ENCODE measurements at regions not wholly inside any gene's neighbourhood (a gene's known extent, or its start where the extent isn't known, plus 50 kb on each side); places are given as distances from the start of the nearest gene placed in this dataset.

DNA sequence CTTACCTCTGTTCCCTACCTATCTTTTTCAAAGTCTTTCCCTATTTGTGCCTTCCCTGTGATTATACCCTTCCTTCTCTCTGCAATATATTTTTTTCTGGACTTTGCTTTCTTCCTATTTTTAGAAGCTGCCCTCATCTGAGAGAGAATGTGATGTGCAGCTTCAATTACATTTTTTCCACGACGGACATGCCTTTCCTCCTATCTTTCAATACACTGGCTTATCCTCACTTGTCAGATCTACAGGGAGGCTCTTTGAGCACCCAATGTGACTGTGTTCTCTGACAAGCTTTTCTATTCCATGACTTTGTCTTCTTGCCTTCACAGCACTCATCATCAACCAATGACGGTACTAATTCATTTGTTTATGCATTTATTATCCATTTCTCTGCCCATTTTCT, 227.9 kb upstream of the CLINT1 start:
- no peak for DNase-seq
- intact Hi-C loops (cut with micrococcal nuclease), result no loop called here
- TF ChIP-seq, protein P1, sequence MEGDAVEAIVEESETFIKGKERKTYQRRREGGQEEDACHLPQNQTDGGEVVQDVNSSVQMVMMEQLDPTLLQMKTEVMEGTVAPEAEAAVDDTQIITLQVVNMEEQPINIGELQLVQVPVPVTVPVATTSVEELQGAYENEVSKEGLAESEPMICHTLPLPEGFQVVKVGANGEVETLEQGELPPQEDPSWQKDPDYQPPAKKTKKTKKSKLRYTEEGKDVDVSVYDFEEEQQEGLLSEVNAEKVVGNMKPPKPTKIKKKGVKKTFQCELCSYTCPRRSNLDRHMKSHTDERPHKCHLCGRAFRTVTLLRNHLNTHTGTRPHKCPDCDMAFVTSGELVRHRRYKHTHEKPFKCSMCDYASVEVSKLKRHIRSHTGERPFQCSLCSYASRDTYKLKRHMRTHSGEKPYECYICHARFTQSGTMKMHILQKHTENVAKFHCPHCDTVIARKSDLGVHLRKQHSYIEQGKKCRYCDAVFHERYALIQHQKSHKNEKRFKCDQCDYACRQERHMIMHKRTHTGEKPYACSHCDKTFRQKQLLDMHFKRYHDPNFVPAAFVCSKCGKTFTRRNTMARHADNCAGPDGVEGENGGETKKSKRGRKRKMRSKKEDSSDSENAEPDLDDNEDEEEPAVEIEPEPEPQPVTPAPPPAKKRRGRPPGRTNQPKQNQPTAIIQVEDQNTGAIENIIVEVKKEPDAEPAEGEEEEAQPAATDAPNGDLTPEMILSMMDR (IDR thresholded peaks at IDR 0.05; ENCODE audit: borderline replicate concordance), result no peak

DNA sequence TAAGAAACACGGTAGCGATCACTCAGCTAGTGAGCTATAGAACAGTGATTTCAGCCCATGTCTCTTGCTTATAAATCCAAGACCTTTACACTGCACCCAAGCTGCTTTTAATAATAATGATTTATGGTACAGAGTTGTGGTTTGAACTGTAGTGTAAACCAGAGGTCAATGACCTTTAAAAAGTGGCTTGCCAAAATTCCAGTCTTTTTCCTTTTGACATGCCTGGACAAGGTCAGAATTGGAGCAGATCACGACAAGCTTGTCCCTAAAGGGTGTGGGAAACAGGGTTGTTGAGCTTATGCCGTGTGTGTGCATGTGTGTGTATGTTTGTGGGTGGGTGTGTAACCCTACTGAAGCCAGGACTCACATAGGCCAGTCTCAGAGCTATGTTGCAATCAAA, 225.3 kb upstream of the CLINT1 start:
- TF ChIP-seq, protein P1 (IDR thresholded peaks at IDR 0.05; ENCODE audit: borderline replicate concordance), result no peak
- DNase-seq, result no peak
- Histone ChIP-seq H3K27ac (replicated peaks) (no peak overlapping the region), H3K27me3 (ENCODE audit: low read depth) (no peaks in the 10 kb centered on the region), H3K4me1 (peaks cover 7% of the 10 kb centered on the region), H3K9me3 (replicated peaks) (no peaks in the 10 kb centered on the region), H3K36me3 (no peaks in the 10 kb centered on the region), H3K4me3 (no peak overlapping the region)
- intact Hi-C loops (cut with micrococcal nuclease), result no loop called here

More for the DNA sequence above, 227.9 kb upstream of the CLINT1 start:
- Histone ChIP-seq H3K4me3 (no peak overlapping the region), H3K4me1 (peaks cover 7% of the 10 kb centered on the region), H3K36me3 (no peaks in the 10 kb centered on the region), H3K27me3 (ENCODE audit: low read depth) (no peaks in the 10 kb centered on the region), H3K9me3 (replicated peaks) (no peaks in the 10 kb centered on the region), H3K27ac (replicated peaks) (no peak overlapping the region)

DNA sequence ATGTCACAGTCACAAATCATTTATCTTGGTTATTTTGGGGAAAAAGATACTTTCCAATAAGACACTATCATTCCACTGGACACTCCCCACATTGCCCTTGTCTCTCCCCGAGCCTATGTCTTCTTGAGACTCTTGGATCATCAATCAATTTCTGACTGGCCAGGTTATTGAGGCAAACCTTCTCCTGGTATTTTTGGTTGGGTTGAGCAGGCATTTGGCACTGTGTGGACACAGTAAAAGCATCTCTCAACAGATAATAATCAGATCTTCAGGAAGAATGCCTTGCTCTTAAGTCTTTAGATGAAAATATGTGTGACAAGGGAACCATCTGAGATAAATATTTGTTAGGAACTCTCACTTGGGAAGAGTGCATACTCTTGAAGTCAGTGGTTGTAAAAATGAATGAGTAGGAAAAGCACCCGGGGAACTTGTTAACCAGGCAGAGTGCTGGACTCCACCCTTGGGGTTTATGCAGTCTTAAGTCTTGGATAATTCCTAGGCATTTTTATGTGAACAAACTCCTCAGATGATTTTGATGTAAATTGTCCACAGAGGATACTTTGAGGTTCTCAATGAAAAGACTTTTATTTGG, 223.8 kb upstream of the CLINT1 start:
- intact Hi-C loops (cut with micrococcal nuclease), result no loop called here
- Histone ChIP-seq H3K36me3 (no peaks in the 10 kb centered on the region), H3K4me1 (peaks cover 7% of the 10 kb centered on the region)

DNA sequence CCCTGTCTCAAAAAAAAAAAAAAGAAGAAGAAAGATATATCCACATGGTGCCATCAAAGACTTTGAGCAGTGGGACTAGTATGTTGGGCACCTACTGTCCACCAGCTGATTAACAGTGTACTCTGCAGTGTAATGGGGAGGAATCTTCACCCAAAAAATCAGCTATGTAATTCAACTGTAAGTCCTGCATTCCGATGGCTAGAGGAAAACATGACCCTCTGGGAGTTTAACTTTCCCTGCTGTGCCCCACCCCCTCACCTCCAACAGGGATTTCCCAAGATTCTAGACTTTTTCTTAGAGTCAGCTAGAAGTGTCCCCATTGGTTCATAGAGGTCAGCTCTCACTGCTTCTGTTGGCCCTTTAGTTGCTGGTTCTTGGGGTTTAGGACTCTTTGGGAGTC, 221.2 kb upstream of the CLINT1 start:
- Histone ChIP-seq H3K36me3 (no peaks in the 10 kb centered on the region), H3K27ac (replicated peaks) (no peak overlapping the region), H3K4me1 (peaks cover 7% of the 10 kb centered on the region), H3K9me3 (replicated peaks) (no peaks in the 10 kb centered on the region), H3K4me3 (no peak overlapping the region), H3K27me3 (ENCODE audit: low read depth) (no peaks in the 10 kb centered on the region)
- TF ChIP-seq, protein P1 (IDR thresholded peaks at IDR 0.05; ENCODE audit: borderline replicate concordance), result no peak
- no peak for DNase-seq
- intact Hi-C loops (cut with micrococcal nuclease), result no loop called here

More for the DNA sequence above, 223.8 kb upstream of the CLINT1 start:
- Histone ChIP-seq H3K27ac (replicated peaks) (no peak overlapping the region), H3K9me3 (replicated peaks) (no peaks in the 10 kb centered on the region), H3K4me3 (no peak overlapping the region), H3K27me3 (ENCODE audit: low read depth) (no peaks in the 10 kb centered on the region)
- no peak for DNase-seq
- TF ChIP-seq, protein P1 (IDR thresholded peaks at IDR 0.05; ENCODE audit: borderline replicate concordance), result no peak

DNA sequence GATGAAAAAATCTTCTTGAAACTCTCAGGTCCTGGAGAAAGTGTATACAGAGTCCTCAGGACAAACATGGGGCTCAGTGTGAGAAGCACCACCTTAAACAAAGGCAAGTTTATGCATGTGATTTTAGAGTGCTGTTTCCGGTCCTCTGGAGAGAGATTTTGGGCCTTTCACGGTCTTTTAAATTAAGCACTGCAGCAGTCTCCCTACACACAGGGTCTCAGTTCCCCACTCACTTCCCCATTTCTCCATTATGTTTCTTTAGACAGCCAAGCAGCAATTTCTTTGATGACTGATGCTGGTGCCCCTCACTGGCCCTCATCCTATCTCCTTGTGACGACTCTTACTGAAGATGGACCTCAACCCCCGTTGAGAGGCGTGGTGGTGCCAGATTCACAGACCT, 220.2 kb upstream of the CLINT1 start:
- Histone ChIP-seq H3K36me3 (no peaks in the 10 kb centered on the region), H3K27me3 (ENCODE audit: low read depth) (no peaks in the 10 kb centered on the region), H3K4me3 (no peak overlapping the region), H3K4me1 (peaks cover 7% of the 10 kb centered on the region), H3K27ac (replicated peaks) (no peak overlapping the region), H3K9me3 (replicated peaks) (no peaks in the 10 kb centered on the region)
- TF ChIP-seq, protein P1 (IDR thresholded peaks at IDR 0.05; ENCODE audit: borderline replicate concordance), result no peak
- no peak for DNase-seq
- intact Hi-C loops (cut with micrococcal nuclease), result loop anchor here (5.0 kb wide), 1 partner anchor 1028 kb away; no protein-coding TSS in a partner anchor

Measured in left ventricle myocardium inferior (tissue), 1 donor.